WTC11 (cell line): ENCODE measurements at regions not wholly inside any gene's neighbourhood (a gene's known extent, or its start where the extent isn't known, plus 50 kb on each side); places are given as distances from the start of the nearest gene placed in this dataset.

ENCODE experiments used
- ATAC-seq: fragments of 200-7000 bp; cut with Tn5 transposase; 2 replicates; pipeline ENCODE4 v1.10.0; 2021; ENCODE audit warnings: mild to moderate bottlenecking, moderate library complexity
- CTCF ChIA-PET: fragments of 300-600 bp; sonication (Branson Sonifier 250); formaldehyde crosslinking; loops from one replicate; lab custom pipeline; 2021; ENCODE audit warnings: antibody characterized with exemption; lab: Charles Lee
- POLR2A ChIA-PET: fragments of 350-600 bp; sonication (Branson Sonifier 250); formaldehyde crosslinking; loops from one replicate; lab custom pipeline; 2021; ENCODE audit warnings: antibody characterized with exemption; lab: Charles Lee
- DNase-seq: peaks from one replicate; pipeline ENCODE4 v3.0.0; 2021; ENCODE audit warnings: low spot score
- H3K27ac Mint-ChIP-seq: 2 replicates; pipeline ENCODE4 v1.8.0; 2021; ENCODE audit warnings: mixed read lengths
- H3K27me3 Mint-ChIP-seq: 2 replicates; pipeline ENCODE4 v1.8.0; 2021; ENCODE audit warnings: low read depth, mild to moderate bottlenecking, moderate library complexity, mixed read lengths
- H3K36me3 Mint-ChIP-seq: 2 replicates; pipeline ENCODE4 v1.8.0; 2021; ENCODE audit warnings: mixed read lengths
- H3K4me1 Mint-ChIP-seq: 2 replicates; pipeline ENCODE4 v1.8.0; 2022; ENCODE audit warnings: mixed read lengths
- H3K4me3 Mint-ChIP-seq: 2 replicates; pipeline ENCODE4 v1.8.0; 2021; ENCODE audit warnings: mild to moderate bottlenecking, moderate library complexity, mixed read lengths
- H3K9me3 Mint-ChIP-seq: 2 replicates; pipeline ENCODE4 v1.8.0; 2021; ENCODE audit warnings: mixed read lengths
- E2F4 ChIP-seq: sonication (generic); formaldehyde crosslinking; IDR thresholded peaks from 2 replicates; pipeline ENCODE4 v1.8.1; 2022; ENCODE audit warnings: low read depth, mild to moderate bottlenecking, moderate library complexity, missing genetic modification reagents, borderline replicate concordance
- FOXK1 ChIP-seq: sonication (generic); formaldehyde crosslinking; IDR thresholded peaks from 2 replicates; pipeline ENCODE4 v1.8.0; 2022; ENCODE audit warnings: mild to moderate bottlenecking, moderate library complexity, missing genetic modification reagents
- HMGA2 ChIP-seq: fragments of 250-450 bp; sonication (Bioruptor Pico); IDR thresholded peaks from 2 replicates; pipeline ENCODE4 v1.4.0; 2021; ENCODE audit warnings: mild to moderate bottlenecking, moderate library complexity
- IRF2 ChIP-seq: sonication (generic); formaldehyde crosslinking; IDR thresholded peaks from 2 replicates; pipeline ENCODE4 v1.8.0; 2022; ENCODE audit warnings: low read depth, missing genetic modification reagents, borderline replicate concordance
- JAZF1 ChIP-seq: fragments of 250-450 bp; sonication (Bioruptor Pico); IDR thresholded peaks from 2 replicates; pipeline ENCODE4 v1.9.0; 2021; ENCODE audit warnings: moderate library complexity, mild to moderate bottlenecking, inconsistent platforms
- MYBL2 ChIP-seq: sonication (generic); formaldehyde crosslinking; IDR thresholded peaks from 2 replicates; pipeline ENCODE4 v1.8.1; 2023; ENCODE audit warnings: mild to moderate bottlenecking, moderate library complexity, missing genetic modification reagents
- PREB ChIP-seq: sonication (generic); formaldehyde crosslinking; IDR thresholded peaks from 2 replicates; pipeline ENCODE4 v1.8.1; 2022; ENCODE audit warnings: mild to moderate bottlenecking, missing genetic modification reagents, moderate library complexity, borderline replicate concordance
- PRRX2 ChIP-seq: fragments of 250-450 bp; sonication (Bioruptor Pico); IDR thresholded peaks from 2 replicates; pipeline ENCODE4 v1.8.0; 2021; ENCODE audit warnings: mild to moderate bottlenecking
- RORB ChIP-seq: fragments of 250-450 bp; sonication (Bioruptor Pico); IDR thresholded peaks from 2 replicates; pipeline ENCODE4 v1.9.0; 2021; ENCODE audit warnings: mild to moderate bottlenecking
- TCF7 ChIP-seq: sonication (generic); formaldehyde crosslinking; IDR thresholded peaks from 2 replicates; pipeline ENCODE4 v1.8.0; 2022; ENCODE audit warnings: mild to moderate bottlenecking, low read depth, missing genetic modification reagents, moderate library complexity
- ZNF232 ChIP-seq: sonication (generic); formaldehyde crosslinking; IDR thresholded peaks from 2 replicates; pipeline ENCODE4 v1.8.0; 2022; ENCODE audit warnings: mild to moderate bottlenecking, missing genetic modification reagents
- ZNF512 ChIP-seq: sonication (generic); formaldehyde crosslinking; IDR thresholded peaks from 2 replicates; pipeline ENCODE4 v1.8.1; 2022; ENCODE audit warnings: missing genetic modification reagents, borderline replicate concordance
- TF ChIP-seq, protein P1 (sequence below): fragments of 250-450 bp; sonication (Bioruptor Pico); IDR thresholded peaks from 2 replicates; pipeline ENCODE4 v1.9.0; 2021; ENCODE audit warnings: moderate library complexity, mild to moderate bottlenecking, inconsistent platforms, borderline replicate concordance
- TF ChIP-seq, protein P2 (sequence below): fragments of 250-450 bp; sonication (Bioruptor Pico); IDR thresholded peaks from 2 replicates; pipeline ENCODE4 v2.1.2; 2022; ENCODE audit warnings: mild to moderate bottlenecking, moderate library complexity
- TF ChIP-seq, protein P3 (sequence below): sonication (generic); formaldehyde crosslinking; IDR thresholded peaks from 2 replicates; pipeline ENCODE4 v1.8.0; 2023; ENCODE audit warnings: mild to moderate bottlenecking, missing genetic modification reagents
- TF ChIP-seq, protein P4 (sequence below): sonication (generic); formaldehyde crosslinking; conservative IDR thresholded peaks from 2 replicates; pipeline ENCODE4 v1.8.1; 2022; ENCODE audit warnings: mild to moderate bottlenecking, missing genetic modification reagents

DNA sequence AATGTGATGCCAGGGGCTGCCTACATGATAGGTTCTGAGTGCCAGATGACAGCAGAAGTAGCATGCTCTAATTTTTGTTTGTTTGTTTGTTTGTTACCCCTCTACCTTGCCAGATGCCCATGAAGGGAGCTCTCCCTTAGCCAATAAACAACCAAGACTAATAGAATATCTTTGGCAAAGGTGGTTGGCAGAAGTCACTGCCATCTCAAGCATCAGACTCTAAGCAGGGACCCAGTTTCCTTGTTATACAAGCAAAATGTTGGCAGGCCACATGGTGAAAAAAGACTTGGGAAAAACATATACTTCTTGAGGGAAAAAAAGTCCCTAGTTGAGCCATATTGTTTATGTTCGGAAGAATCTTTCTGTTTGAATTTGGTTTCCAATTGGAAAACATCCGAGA, 609.0 kb upstream of the CFAP20DC start:
- CTCF ChIA-PET = no interaction called here

DNA sequence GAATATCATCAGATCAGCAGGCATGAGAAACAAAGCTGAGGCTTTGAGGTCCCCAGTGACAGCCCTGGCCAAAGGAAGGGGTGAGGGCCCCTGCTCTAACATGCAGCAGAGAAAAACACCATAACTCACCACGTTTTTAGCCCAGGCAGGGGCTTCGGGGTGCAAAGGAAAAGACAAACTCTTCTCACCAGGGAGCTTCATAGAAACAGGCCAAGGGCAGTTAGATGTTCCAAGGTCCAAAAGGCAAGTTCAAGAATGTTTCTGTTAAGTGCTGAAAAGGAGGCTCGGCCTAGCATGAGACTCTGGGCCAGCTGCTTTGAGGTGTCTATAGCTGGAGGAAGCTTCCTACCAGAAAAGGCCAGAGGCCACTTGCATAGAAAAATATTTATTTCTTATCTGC, 608.4 kb upstream of the CFAP20DC start:
- H3K4me1 Mint-ChIP-seq = peaks cover 19% of the 10 kb centered on the region
- H3K36me3 Mint-ChIP-seq = no peaks in the 10 kb centered on the region
- POLR2A ChIA-PET = interaction anchor here (0.6 kb wide), 1 partner anchor 324 kb away, joined by 3 read pairs; no protein-coding TSS in a partner anchor
- CTCF ChIA-PET = no interaction called here
- peaks cover 4% of the 10 kb centered on the region; the same call in 1 of the 2 replicates for H3K9me3 Mint-ChIP-seq
- ATAC-seq (no peak), DNase-seq (no peak)
- H3K4me3 Mint-ChIP-seq = no peak overlapping the region
- no peak overlapping the region for H3K27ac Mint-ChIP-seq
- peaks cover 6% of the 10 kb centered on the region; the same call in 1 of the 2 replicates for H3K27me3 Mint-ChIP-seq
- TF ChIP-seq IRF2 (CRISPR knock-in tag) (no peak), HMGA2 (CRISPR knock-in tag) (no peak), MYBL2 (no peak), JAZF1 (CRISPR knock-in tag) (no peak), PREB (CRISPR knock-in tag) (no peak), E2F4 (CRISPR knock-in tag) (no peak), RORB (CRISPR knock-in tag) (no peak)
- TF ChIP-seq, protein P1, sequence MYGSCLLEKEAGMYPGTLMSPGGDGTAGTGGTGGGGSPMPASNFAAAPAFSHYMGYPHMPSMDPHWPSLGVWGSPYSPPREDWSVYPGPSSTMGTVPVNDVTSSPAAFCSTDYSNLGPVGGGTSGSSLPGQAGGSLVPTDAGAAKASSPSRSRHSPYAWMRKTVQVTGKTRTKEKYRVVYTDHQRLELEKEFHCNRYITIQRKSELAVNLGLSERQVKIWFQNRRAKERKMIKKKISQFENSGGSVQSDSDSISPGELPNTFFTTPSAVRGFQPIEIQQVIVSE (CRISPR knock-in tag) = no peak

More for the DNA sequence above, 609.0 kb upstream of the CFAP20DC start:
- ATAC-seq = no peak
- no peaks in the 10 kb centered on the region for H3K36me3 Mint-ChIP-seq
- TF ChIP-seq FOXK1 (CRISPR knock-in tag) (no peak), PRRX2 (CRISPR knock-in tag) (no peak), ZNF512 (no peak), E2F4 (CRISPR knock-in tag) (no peak), TCF7 (CRISPR knock-in tag) (no peak), ZNF232 (no peak)
- TF ChIP-seq, protein P1 (CRISPR knock-in tag) = no peak
- TF ChIP-seq, protein P2, sequence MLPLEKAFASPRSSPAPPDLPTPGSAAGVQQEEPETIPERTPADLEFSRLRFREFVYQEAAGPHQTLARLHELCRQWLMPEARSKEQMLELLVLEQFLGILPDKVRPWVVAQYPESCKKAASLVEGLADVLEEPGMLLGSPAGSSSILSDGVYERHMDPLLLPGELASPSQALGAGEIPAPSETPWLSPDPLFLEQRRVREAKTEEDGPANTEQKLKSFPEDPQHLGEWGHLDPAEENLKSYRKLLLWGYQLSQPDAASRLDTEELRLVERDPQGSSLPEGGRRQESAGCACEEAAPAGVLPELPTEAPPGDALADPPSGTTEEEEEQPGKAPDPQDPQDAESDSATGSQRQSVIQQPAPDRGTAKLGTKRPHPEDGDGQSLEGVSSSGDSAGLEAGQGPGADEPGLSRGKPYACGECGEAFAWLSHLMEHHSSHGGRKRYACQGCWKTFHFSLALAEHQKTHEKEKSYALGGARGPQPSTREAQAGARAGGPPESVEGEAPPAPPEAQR (CRISPR knock-in tag) = no peak
- TF ChIP-seq, protein P3, sequence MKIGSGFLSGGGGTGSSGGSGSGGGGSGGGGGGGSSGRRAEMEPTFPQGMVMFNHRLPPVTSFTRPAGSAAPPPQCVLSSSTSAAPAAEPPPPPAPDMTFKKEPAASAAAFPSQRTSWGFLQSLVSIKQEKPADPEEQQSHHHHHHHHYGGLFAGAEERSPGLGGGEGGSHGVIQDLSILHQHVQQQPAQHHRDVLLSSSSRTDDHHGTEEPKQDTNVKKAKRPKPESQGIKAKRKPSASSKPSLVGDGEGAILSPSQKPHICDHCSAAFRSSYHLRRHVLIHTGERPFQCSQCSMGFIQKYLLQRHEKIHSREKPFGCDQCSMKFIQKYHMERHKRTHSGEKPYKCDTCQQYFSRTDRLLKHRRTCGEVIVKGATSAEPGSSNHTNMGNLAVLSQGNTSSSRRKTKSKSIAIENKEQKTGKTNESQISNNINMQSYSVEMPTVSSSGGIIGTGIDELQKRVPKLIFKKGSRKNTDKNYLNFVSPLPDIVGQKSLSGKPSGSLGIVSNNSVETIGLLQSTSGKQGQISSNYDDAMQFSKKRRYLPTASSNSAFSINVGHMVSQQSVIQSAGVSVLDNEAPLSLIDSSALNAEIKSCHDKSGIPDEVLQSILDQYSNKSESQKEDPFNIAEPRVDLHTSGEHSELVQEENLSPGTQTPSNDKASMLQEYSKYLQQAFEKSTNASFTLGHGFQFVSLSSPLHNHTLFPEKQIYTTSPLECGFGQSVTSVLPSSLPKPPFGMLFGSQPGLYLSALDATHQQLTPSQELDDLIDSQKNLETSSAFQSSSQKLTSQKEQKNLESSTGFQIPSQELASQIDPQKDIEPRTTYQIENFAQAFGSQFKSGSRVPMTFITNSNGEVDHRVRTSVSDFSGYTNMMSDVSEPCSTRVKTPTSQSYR (CRISPR knock-in tag) = no peak
- TF ChIP-seq, protein P4, sequence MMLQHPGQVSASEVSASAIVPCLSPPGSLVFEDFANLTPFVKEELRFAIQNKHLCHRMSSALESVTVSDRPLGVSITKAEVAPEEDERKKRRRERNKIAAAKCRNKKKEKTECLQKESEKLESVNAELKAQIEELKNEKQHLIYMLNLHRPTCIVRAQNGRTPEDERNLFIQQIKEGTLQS (CRISPR knock-in tag) = no peak
- DNase-seq = no peak
- H3K4me3 Mint-ChIP-seq = no peak overlapping the region
- H3K9me3 Mint-ChIP-seq = peaks cover 4% of the 10 kb centered on the region; the same call in 1 of the 2 replicates
- POLR2A ChIA-PET = no interaction called here
- peaks cover 17% of the 10 kb centered on the region for H3K4me1 Mint-ChIP-seq
- no peak overlapping the region for H3K27ac Mint-ChIP-seq
- peaks cover 7% of the 10 kb centered on the region; the same call in 1 of the 2 replicates for H3K27me3 Mint-ChIP-seq
